ENCODE measurements at regions not wholly inside any gene's neighbourhood (a gene's known extent, or its start where the extent isn't known, plus 50 kb on each side); places are given as distances from the start of the nearest gene placed in this dataset.

DNA sequence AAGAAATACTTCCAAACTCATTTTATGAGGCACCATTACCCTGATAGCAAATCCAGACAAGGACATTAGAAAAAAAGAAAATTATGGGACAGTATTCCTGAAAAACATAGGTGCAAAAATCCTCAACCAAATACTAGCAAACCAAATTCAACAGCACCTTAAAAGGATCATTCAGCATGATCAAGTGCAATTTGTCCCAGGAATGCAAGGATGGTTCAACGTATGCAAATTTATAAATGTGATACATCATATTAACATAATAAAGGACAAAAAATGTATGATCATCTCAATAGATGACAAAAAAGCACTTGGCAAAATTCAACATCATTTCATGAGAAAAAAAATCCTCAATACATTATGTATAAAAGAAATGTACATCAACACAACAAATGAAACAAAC lies 162.9 kb downstream of the DUSP6 start:
- H3F3A ChIP-seq (ENCODE audit: insufficient read depth, low read length) = no peaks in the 10 kb centered on the region
- TF ChIP-seq, protein P1, sequence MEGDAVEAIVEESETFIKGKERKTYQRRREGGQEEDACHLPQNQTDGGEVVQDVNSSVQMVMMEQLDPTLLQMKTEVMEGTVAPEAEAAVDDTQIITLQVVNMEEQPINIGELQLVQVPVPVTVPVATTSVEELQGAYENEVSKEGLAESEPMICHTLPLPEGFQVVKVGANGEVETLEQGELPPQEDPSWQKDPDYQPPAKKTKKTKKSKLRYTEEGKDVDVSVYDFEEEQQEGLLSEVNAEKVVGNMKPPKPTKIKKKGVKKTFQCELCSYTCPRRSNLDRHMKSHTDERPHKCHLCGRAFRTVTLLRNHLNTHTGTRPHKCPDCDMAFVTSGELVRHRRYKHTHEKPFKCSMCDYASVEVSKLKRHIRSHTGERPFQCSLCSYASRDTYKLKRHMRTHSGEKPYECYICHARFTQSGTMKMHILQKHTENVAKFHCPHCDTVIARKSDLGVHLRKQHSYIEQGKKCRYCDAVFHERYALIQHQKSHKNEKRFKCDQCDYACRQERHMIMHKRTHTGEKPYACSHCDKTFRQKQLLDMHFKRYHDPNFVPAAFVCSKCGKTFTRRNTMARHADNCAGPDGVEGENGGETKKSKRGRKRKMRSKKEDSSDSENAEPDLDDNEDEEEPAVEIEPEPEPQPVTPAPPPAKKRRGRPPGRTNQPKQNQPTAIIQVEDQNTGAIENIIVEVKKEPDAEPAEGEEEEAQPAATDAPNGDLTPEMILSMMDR (IDR thresholded peaks at IDR 0.05; ENCODE audit: low read length) = no peak
- TF ChIP-seq EZH2 (optimal IDR thresholded peaks at IDR 0.05; ENCODE audit: low read depth, low read length) = no peak
- TF ChIP-seq EZH2phosphoT487 (IDR thresholded peaks at IDR 0.05; ENCODE audit: low read length) = no peak
- DNase-seq = no peak
- H3K36me3 ChIP-seq (replicated peaks; ENCODE audit: insufficient read depth, low read length) = no peaks in the 10 kb centered on the region
- H3K27me3 ChIP-seq (replicated peaks; ENCODE audit: insufficient read depth, low read length) = no peaks in the 10 kb centered on the region
- no peaks in the 10 kb centered on the region for H3K9me3 ChIP-seq (replicated peaks; ENCODE audit: insufficient read depth, low read length)
- H4K20me1 ChIP-seq (ENCODE audit: insufficient read depth, low read length) = no peaks in the 10 kb centered on the region
- no peak overlapping the region for H3K27ac ChIP-seq (ENCODE audit: low read length)
- H3K4me3 ChIP-seq (ENCODE audit: low read length) = no peak overlapping the region
- no peak overlapping the region for H3K9ac ChIP-seq (ENCODE audit: low read length)
- no peak overlapping the region for H2AFZ ChIP-seq (ENCODE audit: low read length)
- H3K4me2 ChIP-seq (ENCODE audit: low read depth, low read length) = no peak overlapping the region
- no peaks in the 10 kb centered on the region for H3K79me2 ChIP-seq (ENCODE audit: low read length)
- no peaks in the 10 kb centered on the region for H3K9me2 ChIP-seq (replicated peaks; ENCODE audit: insufficient read depth, low read length)
- H3K4me1 ChIP-seq (ENCODE audit: low read length) = no peaks in the 10 kb centered on the region

DNA sequence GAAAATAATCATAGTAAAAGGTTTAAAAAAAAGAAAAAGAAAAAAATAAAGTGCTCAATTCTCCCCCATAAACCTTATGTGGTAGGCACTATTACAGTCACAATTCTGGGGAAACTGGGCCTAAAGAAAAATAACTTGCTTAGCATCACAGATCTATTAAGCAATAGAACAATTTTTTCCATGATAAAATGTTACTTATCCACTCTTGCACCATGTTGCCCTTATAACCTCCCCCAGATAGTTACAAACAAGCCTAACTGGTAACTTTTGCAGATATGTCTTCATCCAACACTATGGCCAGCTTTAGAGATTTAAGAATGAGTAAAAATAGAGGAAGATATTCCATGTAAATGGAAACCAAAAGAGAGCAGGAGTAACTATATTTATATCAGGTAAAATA lies 164.8 kb downstream of the DUSP6 start:
- no peaks in the 10 kb centered on the region for H3K9me3 ChIP-seq (replicated peaks; ENCODE audit: insufficient read depth, low read length)
- H2AFZ ChIP-seq (ENCODE audit: low read length) = no peak overlapping the region
- H3F3A ChIP-seq (ENCODE audit: insufficient read depth, low read length) = no peaks in the 10 kb centered on the region
- no peaks in the 10 kb centered on the region for H4K20me1 ChIP-seq (ENCODE audit: insufficient read depth, low read length)
- no peaks in the 10 kb centered on the region for H3K79me2 ChIP-seq (ENCODE audit: low read length)
- H3K9ac ChIP-seq (ENCODE audit: low read length) = no peak overlapping the region
- TF ChIP-seq EZH2 (optimal IDR thresholded peaks at IDR 0.05; ENCODE audit: low read depth, low read length) = no peak
- TF ChIP-seq, protein P1 (IDR thresholded peaks at IDR 0.05; ENCODE audit: low read length) = no peak
- TF ChIP-seq EZH2phosphoT487 (IDR thresholded peaks at IDR 0.05; ENCODE audit: low read length) = no peak
- H3K4me2 ChIP-seq (ENCODE audit: low read depth, low read length) = no peak overlapping the region
- DNase-seq = no peak
- H3K27me3 ChIP-seq (replicated peaks; ENCODE audit: insufficient read depth, low read length) = no peaks in the 10 kb centered on the region
- no peak overlapping the region for H3K4me3 ChIP-seq (ENCODE audit: low read length)
- no peaks in the 10 kb centered on the region for H3K36me3 ChIP-seq (replicated peaks; ENCODE audit: insufficient read depth, low read length)
- H3K4me1 ChIP-seq (ENCODE audit: low read length) = no peaks in the 10 kb centered on the region
- no peak overlapping the region for H3K27ac ChIP-seq (ENCODE audit: low read length)
- H3K9me2 ChIP-seq (replicated peaks; ENCODE audit: insufficient read depth, low read length) = no peaks in the 10 kb centered on the region

DNA sequence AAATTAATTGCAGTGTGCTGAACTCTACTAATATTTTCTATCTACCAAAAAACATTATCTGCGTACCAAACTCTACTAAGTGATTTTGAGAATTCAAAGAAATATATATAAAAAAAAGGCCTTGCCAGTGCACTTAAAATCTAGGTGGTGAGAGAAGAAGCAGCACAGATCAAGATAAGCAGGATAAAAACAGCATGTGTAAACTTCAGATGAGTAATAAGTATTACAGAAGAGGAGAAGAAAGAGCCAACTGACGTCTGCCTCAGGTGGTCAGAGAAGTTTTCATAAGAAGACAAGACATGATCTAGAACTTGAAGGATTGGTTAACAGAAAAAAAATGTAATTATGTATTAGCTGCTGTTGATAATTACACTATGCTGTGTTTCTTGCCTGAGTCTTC lies 166.4 kb downstream of the DUSP6 start:
- TF ChIP-seq EZH2 (optimal IDR thresholded peaks at IDR 0.05; ENCODE audit: low read depth, low read length) (no peak), EZH2phosphoT487 (IDR thresholded peaks at IDR 0.05; ENCODE audit: low read length) (no peak)
- TF ChIP-seq, protein P1 (IDR thresholded peaks at IDR 0.05; ENCODE audit: low read length) = no peak
- Histone ChIP-seq H3K4me1 (ENCODE audit: low read length) (no peaks in the 10 kb centered on the region), H3K27me3 (replicated peaks; ENCODE audit: insufficient read depth, low read length) (no peaks in the 10 kb centered on the region), H3K4me2 (ENCODE audit: low read depth, low read length) (no peak overlapping the region), H3K9me3 (replicated peaks; ENCODE audit: insufficient read depth, low read length) (no peaks in the 10 kb centered on the region), H3K36me3 (replicated peaks; ENCODE audit: insufficient read depth, low read length) (no peaks in the 10 kb centered on the region), H3K9ac (ENCODE audit: low read length) (no peak overlapping the region), H4K20me1 (ENCODE audit: insufficient read depth, low read length) (no peaks in the 10 kb centered on the region), H3F3A (ENCODE audit: insufficient read depth, low read length) (no peaks in the 10 kb centered on the region), H3K27ac (ENCODE audit: low read length) (no peak overlapping the region), H2AFZ (ENCODE audit: low read length) (no peak overlapping the region), H3K79me2 (ENCODE audit: low read length) (no peaks in the 10 kb centered on the region), H3K9me2 (replicated peaks; ENCODE audit: insufficient read depth, low read length) (no peaks in the 10 kb centered on the region), H3K4me3 (ENCODE audit: low read length) (no peak overlapping the region)
- no peak for DNase-seq

All from MM.1S (cell line).